ENCODE measurements at regions not wholly inside any gene's neighbourhood (a gene's known extent, or its start where the extent isn't known, plus 50 kb on each side); places are given as distances from the start of the nearest gene placed in this dataset.

DNA sequence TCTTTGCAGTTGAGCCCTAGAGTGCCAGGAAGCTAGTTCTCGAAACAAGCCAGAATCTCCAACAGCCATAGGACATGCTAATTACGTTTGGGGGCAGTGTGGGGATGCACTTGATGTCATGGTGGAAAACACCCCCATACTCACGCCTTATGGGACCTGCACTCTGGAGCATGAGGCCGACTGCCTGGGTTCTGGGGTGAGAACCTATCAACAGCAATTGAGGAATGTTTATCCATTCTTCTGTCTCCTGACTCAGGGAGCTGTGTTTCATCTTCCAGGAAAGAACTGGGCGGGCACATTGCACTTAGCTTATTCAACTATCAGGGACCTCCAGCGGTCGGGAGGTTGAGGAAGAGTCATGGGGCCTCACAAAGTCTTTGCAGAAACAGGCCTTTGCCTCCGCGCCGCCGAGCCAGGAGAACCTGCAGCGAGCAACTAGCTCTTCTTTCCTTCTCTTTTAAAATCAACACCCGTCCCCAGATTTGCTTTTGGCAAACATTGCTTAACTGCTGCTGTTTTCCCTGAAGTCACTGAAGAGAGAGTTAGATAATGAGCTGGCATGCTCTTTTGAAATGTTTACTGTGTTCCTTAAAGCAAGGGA is 226.1 kb upstream of the DIO3 start:
- intact Hi-C loops (cut with DNase I; ENCODE audit: low total_unique reads), result no loop called here
- TF ChIP-seq, protein P1, sequence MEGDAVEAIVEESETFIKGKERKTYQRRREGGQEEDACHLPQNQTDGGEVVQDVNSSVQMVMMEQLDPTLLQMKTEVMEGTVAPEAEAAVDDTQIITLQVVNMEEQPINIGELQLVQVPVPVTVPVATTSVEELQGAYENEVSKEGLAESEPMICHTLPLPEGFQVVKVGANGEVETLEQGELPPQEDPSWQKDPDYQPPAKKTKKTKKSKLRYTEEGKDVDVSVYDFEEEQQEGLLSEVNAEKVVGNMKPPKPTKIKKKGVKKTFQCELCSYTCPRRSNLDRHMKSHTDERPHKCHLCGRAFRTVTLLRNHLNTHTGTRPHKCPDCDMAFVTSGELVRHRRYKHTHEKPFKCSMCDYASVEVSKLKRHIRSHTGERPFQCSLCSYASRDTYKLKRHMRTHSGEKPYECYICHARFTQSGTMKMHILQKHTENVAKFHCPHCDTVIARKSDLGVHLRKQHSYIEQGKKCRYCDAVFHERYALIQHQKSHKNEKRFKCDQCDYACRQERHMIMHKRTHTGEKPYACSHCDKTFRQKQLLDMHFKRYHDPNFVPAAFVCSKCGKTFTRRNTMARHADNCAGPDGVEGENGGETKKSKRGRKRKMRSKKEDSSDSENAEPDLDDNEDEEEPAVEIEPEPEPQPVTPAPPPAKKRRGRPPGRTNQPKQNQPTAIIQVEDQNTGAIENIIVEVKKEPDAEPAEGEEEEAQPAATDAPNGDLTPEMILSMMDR (IDR thresholded peaks at IDR 0.05), result no peak
- TF ChIP-seq POLR2A (IDR thresholded peaks at IDR 0.05), result no peak
- H3K4me3 ChIP-seq (ENCODE audit: low read depth, poor library complexity, severe bottlenecking), result no peak overlapping the region
- no peak for DNase-seq (ENCODE audit: low spot score in 2 of 2)
- WGBS, 2 donors, result 75 to 85% methylated on average over 12 to 13 of the region's 13 CpGs

DNA sequence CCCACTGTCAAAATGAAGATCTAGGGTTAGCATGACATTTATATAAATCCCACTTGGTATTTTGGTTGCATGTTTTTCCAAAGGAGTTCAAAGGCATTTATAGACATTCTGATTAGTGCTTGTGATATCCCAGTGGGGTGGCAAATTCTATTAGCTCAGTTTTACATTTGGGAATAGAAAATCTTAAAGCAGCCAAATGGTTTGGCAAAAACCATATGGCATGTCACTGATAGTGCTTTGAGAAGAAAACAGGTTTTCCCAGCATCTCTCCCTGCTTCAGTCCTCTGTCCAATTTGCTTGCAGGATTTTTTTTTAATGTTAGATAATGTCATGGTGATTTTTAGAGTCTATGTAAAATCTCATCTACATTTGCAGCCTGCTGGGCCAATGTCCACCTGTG is 225.1 kb upstream of the DIO3 start:
- H3K4me3 ChIP-seq (ENCODE audit: low read depth, poor library complexity, severe bottlenecking), result no peak overlapping the region
- TF ChIP-seq POLR2A (IDR thresholded peaks at IDR 0.05), result no peak
- TF ChIP-seq, protein P1 (IDR thresholded peaks at IDR 0.05), result no peak
- DNase-seq (ENCODE audit: low spot score in 2 of 2), result no peak
- intact Hi-C loops (cut with DNase I; ENCODE audit: low total_unique reads), result no loop called here

DNA sequence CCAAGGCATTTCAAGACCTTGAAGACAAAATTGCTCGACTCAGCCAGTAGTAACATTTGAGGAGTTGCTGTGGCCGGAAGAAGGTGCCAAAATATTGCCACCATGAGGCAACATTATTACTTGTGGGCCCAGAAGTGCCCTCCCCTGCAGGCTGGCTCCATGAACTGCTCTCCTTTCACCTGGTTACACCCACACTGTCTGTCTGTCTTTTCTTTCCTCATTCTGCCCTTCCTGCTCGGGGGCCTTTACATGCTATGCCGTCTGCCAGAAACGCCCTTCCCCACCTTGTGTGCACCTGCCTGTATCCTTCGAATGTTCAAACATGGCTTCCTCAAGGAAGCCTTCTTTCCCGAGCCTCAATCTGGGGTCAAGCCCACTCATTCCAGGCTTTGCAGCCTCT is 224.2 kb upstream of the DIO3 start:
- no peak overlapping the region for H3K4me3 ChIP-seq (ENCODE audit: low read depth, poor library complexity, severe bottlenecking)
- TF ChIP-seq POLR2A (IDR thresholded peaks at IDR 0.05), result no peak
- TF ChIP-seq, protein P1 (IDR thresholded peaks at IDR 0.05), result no peak
- no peak for DNase-seq (ENCODE audit: low spot score in 2 of 2)
- 75 to 82% methylated on average over 7 of the region's 7 CpGs for WGBS, 2 donors
- intact Hi-C loops (cut with DNase I; ENCODE audit: low total_unique reads), result no loop called here

DNA sequence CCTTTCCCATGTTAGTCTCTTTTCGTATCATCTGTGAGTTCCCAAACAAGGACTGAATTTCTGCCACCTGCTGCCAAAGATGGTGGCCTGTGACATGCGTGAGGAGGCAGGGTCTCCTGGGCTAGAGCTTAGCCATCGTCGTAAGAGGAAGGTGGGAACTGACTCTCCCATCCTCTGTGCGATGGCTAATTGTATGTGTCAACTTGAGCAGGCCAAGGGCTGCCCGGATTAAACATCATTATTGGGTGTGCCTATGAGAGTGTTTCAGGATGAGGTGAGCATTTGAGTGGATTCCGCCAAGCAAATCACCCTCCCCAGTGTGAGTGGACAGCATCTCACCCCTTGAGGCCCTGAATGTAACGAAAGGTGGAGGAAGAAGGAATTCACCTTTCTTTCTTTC is 220.7 kb upstream of the DIO3 start:
- intact Hi-C loops (cut with DNase I; ENCODE audit: low total_unique reads), result no loop called here
- WGBS, 2 donors, result 88 to 90% methylated on average over 8 of the region's 8 CpGs
- no peak for DNase-seq (ENCODE audit: low spot score in 2 of 2)
- TF ChIP-seq, protein P1 (IDR thresholded peaks at IDR 0.05), result no peak
- no peak for TF ChIP-seq POLR2A (IDR thresholded peaks at IDR 0.05)
- H3K4me3 ChIP-seq (ENCODE audit: low read depth, poor library complexity, severe bottlenecking), result no peak overlapping the region

DNA sequence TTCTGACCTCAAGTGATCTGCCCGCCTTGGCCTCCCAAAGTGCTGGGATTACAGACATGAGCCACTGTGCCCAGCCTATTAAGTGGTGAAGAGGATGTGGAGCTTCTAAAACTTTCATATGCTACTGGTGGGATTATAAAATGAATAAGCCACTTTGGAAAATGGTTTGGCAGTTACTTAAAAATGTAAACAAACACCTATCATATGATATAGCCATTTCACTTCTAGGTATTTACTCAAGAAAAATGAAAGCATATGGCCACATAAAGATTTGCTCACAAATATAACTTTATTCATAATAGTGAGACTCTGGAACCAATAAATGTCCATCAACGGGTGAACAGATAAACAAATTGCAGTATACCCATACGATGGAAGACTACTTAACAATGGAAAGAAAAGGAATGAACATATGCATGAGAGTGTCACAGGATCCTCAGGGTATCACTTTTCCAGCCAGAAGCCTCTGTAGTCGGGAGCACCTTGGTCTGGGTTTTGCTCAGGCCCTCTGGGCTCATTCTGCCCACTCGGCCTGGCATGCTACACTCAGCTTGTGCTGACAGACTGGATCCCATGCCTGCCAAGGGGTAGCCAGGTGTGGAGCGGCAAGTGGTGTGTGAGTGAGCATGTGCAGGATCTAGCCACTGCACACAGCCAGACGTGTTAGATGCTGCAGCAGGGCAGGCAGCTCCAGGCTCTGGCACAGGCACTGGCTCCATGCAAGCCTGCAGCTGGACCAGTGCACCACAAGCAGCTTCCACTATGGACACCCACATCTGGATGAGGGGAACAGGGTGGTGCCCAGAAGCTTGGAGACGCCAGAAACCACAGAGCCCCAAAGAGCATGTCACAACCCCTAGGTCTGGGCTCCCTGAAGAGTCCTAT is 213.2 kb upstream of the DIO3 start:
- 87 to 88% methylated on average over 8 of the region's 8 CpGs for WGBS, 2 donors
- H3K4me3 ChIP-seq (ENCODE audit: low read depth, poor library complexity, severe bottlenecking), result no peak overlapping the region
- intact Hi-C loops (cut with DNase I; ENCODE audit: low total_unique reads), result no loop called here
- TF ChIP-seq, protein P1 (IDR thresholded peaks at IDR 0.05), result no peak
- no peak for TF ChIP-seq POLR2A (IDR thresholded peaks at IDR 0.05)
- peak in 1 of 2 donors; percentile 43 for DNase-seq (ENCODE audit: low spot score in 2 of 2)
